CD1c-positive myeloid dendritic cell (primary cell): ENCODE measurements at regions not wholly inside any gene's neighbourhood (a gene's known extent, or its start where the extent isn't known, plus 50 kb on each side); places are given as distances from the start of the nearest gene placed in this dataset.
"Not testable (repeated sequence)": the region's sequence is repeated elsewhere in the genome, so short reads cannot be mapped to it uniquely, and the experiment has no call there.

Experiments
- DNase-seq: peaks from one replicate; pipeline ENCODE4 v3.0.0-alpha.2; 2016; ENCODE audit errors: extremely low spot score

GRCh38 chr5:72692651-72693442 lies 123.6 kb upstream of the TNPO1 start:
- DNase-seq, result no peak

DNA sequence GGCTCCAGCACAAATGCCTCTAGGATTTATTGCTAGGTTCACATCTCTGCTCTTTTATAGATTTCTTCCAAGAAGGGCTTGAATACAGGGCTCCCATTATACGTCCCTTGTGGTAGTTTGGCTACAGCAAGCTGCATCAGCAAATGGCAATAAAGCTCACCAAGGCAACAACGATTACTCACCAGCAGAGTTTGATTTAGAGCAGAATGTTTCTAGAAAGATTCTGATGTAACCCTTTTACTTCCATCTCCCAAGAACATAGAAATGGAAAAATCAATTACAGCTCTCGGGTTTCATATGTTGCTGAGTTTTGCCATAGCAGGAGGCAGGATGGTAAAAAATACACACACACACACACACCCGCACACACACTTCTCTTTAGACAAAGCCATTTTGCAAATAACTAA lies 124.2 kb upstream of the TNPO1 start:
- no peak for DNase-seq

DNA sequence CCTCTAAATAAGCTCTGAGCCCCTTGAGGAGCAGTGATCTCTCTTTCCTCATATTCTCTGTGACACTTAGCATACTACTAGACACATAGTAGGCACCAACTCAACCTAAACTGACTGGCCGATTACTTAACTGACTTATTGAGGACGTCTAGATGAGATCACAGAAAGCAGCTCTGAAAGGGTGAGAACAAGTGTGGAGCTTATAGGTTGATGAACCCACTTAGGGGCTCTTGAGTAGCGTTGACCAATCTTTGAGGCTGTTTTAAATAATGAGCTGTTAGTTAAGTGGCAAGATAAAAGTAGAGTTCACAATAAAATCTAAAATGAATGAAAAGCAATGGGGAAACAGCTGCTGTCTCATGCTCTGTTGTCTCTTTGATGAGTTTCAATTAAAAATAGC lies 124.7 kb upstream of the TNPO1 start:
- DNase-seq, result no peak

DNA sequence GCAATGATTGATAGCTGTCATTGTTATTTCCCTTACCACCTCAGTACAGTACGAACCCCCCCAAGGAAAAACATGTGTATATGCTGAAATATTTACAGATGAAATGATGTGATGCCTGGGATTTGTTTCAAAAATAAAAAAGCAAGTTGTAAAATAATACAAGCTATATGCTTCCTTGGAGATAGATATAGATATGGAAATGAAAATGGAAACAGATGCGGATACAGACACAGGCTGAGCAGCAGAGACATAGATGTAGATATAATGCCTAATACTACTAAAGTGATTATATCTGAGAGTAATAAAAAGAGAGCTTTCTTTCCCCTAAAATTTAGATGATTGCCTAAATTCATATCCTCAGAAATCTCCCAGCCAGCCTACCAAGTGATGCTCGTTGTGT lies 127.5 kb upstream of the TNPO1 start:
- no peak for DNase-seq

- DNase-seq, result no peak
Measured at GRCh38 chr5:72687288-72687687, 129.2 kb upstream of the TNPO1 start.

- no peak for DNase-seq
Measured at GRCh38 chr5:72682561-72682960, 133.9 kb upstream of the TNPO1 start.

- no peak for DNase-seq
Measured at GRCh38 chr5:72681781-72682180, 134.7 kb upstream of the TNPO1 start.

GRCh38 chr5:72677447-72677846 lies 139.0 kb upstream of the TNPO1 start:
- no peak for DNase-seq

DNA sequence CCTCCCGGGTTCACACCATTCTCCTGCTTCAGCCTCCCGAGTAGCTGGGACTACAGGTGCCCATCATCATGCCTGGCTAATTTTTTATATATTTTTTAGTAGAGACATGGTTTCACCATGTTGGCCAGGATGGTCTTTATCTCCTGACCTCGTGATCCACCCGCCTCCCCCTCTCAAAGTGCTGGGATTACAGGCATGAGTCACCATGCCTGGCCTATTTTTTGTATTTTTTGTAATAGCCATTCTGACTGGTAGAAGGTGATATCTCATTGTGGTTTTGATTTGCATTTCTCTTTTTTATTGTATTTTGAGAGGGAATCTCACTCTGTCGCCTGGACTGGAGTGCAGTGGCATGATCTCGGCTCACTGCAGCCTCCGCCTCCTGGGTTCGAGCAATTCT lies 139.6 kb upstream of the TNPO1 start:
- DNase-seq, result not testable (repeated sequence)

DNA sequence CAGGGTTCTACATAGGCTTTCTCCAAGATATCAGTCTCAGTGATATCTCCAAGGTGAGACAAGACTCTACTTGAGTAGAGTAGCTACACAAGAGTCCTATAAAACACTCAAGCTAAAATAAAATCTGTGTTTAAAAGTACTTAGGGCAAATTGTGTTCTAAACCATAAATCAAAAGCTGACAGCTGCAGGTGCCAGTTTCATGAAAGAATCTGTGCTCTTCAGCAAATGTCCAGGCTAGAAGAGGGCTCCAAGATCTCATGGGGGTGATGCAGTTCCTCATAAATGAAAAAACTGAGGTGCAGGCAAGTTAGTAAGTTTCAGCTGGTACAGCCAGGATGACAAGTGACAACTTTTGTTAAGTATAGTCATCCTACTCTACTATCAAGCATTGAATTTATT lies 142.8 kb upstream of the TNPO1 start:
- no peak for DNase-seq

GRCh38 chr5:72673180-72673579 lies 143.3 kb upstream of the TNPO1 start:
- no peak for DNase-seq

DNA sequence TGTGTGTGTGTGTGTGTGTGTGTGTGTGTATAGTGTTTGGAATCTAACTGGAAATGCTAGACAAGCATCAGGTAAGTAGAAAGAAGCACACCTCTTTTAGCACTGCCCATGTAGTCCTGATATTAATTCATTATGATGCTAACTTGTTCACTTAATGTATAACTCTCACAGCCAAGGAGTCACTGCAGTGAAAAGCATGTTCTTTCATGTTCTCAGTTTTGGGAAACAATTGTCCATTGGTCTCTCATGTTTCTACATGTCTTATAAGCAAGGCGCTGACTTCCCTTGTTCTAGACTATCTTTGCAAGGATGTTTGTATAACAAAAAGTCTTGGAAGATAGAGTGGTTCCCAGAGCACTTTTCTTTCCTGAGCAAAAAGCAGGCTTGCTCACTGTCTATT lies 148.8 kb upstream of the TNPO1 start:
- no peak for DNase-seq

DNA sequence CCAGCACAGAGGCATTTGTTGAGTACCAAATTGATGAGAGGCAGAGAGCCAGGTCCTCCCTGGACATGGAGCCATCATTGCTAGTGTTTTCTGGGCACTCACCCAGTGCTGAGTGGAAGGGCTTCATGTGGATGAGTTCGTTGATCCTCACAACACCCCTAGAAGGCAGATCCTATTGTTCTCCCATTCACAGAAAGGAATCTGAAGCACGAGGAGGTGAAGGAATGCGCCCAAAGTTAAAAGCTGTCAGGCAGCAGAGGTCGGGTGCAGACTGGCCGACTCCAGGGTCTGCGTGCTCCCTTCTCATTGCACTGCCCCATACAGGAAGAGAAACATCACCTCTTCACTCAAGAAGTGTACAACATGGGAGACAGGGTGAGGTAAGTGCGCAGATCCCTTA lies 153.5 kb upstream of the TNPO1 start:
- no peak for DNase-seq

DNA sequence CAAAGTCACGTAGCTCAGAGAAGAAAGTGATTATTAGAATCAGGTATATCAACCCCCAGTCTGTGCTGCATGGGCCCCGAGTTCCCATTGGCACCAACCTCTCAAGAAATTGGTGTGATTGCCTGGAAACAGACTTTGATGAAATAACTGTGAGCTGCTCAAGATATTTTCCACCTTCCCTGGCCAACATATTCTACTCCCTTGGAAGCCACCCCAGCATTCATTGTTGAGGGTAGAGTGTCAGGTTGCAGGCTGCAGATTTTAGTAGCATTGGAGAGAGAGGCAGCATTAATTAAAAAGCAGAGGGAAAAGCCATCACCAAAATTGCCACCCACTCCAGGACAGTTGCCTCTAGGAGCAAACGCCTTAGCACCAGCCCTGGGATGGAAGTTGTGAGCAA lies 154.2 kb upstream of the TNPO1 start:
- no peak for DNase-seq

DNA sequence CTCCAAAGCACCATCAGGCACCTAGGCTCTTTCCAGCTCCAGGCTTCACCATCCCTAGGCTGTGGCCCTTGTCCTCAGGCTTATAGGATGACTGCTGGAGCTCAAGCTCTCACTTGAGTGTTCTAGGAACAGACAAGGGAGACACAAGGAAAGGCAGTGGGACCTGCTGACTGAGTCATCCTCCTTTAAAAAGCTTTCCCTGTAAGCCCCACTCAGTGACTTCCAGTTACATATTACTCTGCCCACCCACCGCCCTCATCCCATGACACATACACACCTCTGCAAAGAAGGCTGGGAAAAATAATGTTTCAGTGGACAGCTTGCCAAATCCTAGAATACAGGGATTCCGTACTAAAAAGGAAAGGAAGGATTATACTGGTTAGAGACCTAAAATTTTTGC lies 154.2 kb upstream of the ZNF366 start:
- DNase-seq, result no peak

- DNase-seq, result no peak
Measured at GRCh38 chr5:72659726-72660125, 152.5 kb upstream of the ZNF366 start.

- no peak for DNase-seq
Measured at GRCh38 chr5:72658761-72659540, 151.7 kb upstream of the ZNF366 start.

DNA sequence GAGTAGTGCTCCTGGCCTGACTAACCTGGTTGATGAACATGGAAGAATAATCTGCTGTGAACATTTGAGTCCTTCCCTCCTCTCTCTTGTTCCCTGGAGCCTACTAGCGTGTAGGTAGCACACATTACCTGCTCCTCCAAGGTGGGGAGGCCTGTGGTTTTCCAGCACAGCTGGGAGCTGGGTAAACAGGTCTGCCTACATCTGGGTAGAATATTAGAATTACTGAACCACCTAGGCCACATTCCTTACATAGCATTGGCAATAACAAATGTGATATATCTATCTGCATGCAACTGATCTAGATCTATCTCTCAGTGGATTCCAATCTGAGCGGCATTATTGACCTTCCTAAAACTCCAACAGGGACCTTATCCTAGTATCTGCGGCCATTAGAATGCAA lies 151.0 kb upstream of the ZNF366 start:
- no peak for DNase-seq

DNA sequence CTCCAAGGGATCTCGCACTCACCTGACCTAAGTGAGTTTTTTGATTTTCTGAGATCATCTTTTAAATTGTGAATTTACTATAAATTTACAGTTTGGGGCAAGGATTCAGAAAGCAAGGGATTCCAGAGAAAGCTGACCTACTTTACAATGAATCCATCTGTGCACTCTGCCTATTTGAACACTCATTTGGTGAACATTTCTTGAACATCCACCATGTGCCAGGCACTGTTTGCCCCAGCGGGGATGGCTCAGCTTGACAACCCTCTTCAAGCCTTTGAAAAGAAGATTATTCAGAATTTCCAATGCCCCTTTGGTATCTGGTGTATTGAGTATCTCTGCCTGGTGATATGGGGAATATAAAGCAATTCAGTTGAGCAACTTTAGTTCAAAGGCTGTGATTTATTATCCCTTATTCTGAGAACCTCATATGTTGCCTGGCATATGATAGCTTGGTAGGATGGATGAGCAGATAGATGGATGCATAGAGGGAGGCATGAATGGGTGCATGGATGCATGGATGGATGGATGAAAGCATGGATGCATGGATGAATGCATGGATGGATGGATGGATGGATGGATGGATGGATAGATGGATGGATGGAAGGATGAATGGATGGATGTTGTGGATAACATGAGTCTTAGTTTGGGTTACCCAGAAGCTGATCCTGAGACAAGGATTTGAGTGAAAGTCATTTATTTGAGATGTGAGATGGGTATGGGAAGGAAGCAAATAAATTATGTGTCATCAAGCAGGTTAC lies 149.7 kb upstream of the ZNF366 start:
- no peak for DNase-seq

GRCh38 chr5:72656331-72656730 lies 149.1 kb upstream of the ZNF366 start:
- DNase-seq, result no peak

GRCh38 chr5:72654231-72654630 lies 147.0 kb upstream of the ZNF366 start:
- no peak for DNase-seq

DNA sequence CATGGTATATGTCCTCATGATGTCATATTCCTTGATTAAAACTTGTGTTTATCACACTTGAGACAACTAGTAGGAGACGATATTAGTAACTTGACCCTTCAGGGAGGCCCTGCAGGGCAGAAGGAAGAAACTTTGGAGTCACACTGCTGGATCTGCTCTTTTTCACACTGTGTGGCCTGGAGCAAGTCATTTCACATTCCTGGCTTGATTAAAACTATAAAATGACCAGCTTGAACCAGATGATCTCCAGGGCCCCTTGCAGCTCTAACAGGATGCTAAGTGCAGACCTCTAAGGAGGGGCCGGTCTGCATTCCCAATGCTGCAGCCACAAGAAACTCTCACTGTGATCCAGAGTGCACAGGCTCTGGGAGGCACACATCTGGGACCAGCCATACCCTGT lies 146.4 kb upstream of the ZNF366 start:
- DNase-seq, result no peak

DNA sequence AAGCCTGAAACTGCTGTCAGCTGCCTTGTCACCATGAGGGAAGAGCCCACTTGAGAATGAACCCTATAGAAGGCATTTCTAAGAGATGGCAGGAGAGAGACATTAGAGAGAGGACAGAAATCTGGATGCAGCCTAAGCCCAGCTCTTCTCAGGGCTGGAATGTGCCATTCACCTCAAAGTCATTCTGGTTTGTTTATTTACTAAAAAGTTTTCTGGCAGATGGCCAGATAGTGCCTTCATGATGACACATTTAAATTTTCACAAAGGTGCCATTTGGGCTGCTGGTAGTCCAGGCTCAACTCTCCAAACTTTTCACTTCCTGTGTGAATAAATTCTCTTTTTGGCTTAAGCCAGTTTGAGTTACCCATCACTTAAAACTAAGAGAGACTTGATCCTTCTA lies 144.6 kb upstream of the ZNF366 start:
- no peak for DNase-seq
